T-helper 1 cell treated with Interleukin-12 subunit alpha and Interleukin-12 subunit beta and Interleukin-4 antibody, amounts not matched to agents 30 ng/mL and 1 ng/mL, for 36 hours (primary cell): ENCODE measurements at regions not wholly inside any gene's neighbourhood (a gene's known extent, or its start where the extent isn't known, plus 50 kb on each side); places are given as distances from the start of the nearest gene placed in this dataset.
"Not testable (repeated sequence)": the region's sequence is repeated elsewhere in the genome, so short reads cannot be mapped to it uniquely, and the experiment has no call there.

Experiments used
- intact Hi-C: fragments of 100-400 bp; cut with micrococcal nuclease; formaldehyde crosslinking; loops from one replicate; pipeline ENCODE4 v1.15.1; 2024

- intact Hi-C loops, result no loop called here
Measured at GRCh38 chr3:144810160-144810559, 838.5 kb downstream of the DIPK2A start.

DNA sequence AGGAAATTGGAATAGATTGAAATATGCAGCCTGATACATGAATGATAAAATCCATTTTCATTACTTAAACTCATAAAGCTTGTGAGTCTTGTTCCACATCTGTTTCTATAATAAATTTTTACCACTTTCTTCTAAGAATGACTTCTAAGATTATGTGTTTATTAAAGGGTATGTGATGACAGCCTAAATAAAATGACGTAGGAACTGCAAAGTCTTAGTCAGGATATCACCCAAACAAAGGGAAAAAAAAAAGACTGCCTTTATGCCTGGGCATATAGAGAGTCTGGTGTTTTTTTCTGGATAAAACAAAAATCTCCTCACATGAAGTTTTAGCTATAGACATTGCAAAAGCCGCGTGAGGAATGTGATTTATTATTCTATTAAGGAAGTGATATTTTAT, 844.0 kb downstream of the DIPK2A start:
- intact Hi-C loops, result no loop called here

DNA sequence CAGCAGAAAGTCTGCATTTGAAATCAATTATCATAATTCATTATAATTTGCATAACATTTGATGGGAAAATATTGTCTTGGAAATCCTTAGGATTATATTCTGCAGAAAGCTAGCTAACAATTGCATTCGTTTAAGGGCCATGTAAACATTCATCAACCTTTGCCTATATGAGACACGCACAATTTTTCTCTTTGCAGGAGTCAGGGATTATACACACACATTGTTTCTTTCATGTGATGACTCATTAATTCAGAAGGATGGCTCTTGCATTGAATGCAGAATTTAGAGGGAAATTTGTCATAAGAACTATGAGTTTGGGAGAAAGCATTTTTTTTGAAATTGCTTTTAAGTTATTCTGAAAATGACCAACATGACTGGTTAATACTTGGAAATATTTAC, 844.7 kb downstream of the DIPK2A start:
- intact Hi-C loops, result no loop called here

DNA sequence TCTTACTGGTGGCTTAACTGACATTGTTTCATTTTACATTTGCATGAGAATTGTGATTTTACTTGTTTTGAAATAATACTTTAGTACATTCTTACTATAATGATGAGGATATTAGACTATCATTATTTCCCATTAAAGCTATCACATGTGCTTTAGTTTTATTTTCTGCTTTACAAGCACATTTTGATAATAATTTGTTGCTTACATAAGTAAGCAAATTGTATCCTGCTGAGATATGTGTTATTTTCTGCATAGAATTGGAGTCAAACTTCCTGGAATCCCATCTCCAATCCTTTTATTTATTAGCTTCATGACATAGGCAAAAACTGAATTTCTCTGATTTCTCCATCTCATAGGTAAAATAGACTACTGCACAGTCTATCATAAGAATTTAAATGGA, 847.4 kb downstream of the DIPK2A start:
- intact Hi-C loops, result no loop called here

DNA sequence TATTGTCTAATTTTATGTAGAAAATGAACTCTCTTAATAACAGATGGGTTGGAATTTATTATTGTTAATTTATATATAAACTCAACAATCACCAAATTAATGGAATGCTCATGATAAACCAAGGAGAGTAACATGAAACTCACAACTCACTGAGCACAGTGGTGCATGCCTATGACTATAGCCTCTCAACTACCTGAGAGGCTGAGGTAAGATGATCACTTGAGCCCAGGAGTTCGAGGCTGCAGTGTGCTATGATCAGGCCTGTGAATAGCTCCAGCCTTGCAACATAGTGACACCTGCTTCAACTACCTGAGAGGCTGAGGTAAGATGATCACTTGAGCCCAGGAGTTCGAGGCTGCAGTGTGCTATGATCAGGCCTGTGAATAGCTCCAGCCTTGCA, 848.6 kb downstream of the DIPK2A start:
- intact Hi-C loops, result not testable (repeated sequence)

DNA sequence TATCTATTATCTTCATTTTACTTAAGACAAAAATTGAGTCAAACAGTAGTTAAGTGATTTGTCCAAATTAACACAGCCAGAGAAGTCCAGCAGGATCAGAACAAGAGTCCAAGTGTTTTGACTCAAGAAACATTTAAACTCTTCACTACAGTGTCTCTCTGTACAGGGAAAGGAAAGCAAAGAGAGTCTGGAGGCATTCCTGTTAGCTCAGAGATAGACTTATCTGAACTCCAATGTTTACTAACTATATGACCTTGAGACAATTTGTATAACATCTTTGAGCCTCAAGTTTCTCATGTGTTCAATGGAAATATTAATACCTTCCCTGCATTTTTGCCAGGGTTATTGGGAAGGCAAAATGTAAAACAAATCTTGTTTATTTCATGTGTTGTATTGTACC, 849.1 kb downstream of the DIPK2A start:
- intact Hi-C loops, result no loop called here

DNA sequence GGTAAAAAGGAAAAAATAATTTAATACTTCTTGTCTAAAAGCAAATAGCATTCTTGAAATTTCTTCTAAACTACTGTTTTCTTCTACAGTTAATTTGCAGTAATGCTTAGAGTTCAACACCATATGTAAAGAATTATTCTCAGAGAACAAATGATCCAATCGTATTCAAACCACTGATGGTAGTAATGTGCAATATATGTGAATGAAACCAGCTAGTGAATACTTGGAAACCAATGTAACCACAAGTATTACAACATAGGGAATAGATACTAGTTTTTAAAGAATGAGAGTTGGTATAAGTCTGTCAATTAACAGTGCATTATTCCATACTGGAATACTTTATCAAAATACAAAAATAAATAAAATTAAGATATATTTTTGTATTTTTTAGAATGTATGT, 850.0 kb downstream of the DIPK2A start:
- intact Hi-C loops, result no loop called here

DNA sequence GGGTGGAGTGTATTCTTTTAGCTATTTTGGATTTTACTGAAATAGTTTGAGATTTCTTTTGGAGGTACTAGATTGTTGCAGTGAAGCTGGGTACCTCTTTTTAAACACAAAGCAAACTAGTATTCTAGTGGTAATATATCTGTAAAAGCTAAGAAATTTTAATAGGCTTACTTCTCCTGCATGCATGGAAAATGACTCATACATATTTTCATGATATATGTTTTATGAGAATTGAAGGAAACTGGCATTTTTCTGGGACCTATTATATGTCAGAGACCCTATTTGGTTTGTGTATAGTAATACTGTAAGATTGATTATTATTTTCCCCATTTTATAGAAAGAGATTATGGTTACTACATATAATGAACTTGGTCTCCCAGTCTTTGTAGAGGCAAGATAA, 851.0 kb downstream of the DIPK2A start:
- intact Hi-C loops, result no loop called here

DNA sequence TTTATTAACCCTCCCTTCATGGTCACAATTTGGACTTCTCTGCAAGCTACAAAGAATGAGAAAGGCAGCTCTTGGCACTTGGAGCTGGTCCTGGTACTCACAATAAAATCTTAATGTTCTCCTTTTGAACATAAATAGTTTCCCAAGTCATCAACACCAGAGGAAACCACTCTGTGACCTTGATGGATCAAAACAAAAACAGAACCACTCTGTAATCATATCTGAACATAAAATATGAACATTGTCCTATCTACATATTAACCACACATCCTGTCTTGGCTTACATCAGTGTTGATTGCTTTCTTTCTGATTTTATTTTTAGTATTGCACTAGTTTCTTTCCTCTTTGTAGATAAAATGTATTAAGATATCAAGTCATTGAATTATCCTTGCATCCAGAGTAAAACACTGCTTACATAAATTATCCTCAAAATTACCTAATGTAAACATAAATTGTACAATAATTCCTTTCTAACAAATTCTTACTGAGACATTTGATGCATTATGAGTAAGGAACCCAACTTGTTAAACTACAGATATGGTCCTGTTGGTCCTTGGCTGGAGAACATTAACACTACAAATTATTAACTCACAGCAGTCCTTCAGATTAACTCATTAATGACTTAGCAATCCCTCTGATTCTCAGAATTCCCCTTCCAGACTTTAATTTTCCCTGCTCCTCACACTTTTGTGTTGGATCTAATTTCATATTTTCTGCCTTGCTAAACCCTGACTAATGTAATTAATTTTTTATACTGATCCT, 860.5 kb downstream of the DIPK2A start:
- intact Hi-C loops, result no loop called here

DNA sequence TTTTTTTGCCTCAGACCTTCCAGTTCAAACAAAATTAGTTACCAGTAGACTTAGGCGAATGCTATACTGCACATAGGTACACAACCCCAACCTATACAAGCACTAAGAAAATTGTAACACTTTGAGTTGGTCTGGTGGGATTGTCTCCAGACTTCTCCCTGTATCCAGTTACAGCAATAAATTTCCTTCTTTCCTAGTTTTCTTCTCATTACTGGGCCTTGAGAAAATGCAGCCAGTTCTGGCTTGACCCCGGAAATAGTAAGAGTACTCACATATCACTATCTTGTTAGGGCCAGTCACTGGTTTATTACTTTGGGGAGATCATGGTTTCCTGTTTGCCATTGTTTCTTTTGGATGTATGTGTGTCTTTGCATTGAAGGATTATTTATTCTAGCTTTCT, 868.4 kb downstream of the DIPK2A start:
- intact Hi-C loops, result no loop called here

DNA sequence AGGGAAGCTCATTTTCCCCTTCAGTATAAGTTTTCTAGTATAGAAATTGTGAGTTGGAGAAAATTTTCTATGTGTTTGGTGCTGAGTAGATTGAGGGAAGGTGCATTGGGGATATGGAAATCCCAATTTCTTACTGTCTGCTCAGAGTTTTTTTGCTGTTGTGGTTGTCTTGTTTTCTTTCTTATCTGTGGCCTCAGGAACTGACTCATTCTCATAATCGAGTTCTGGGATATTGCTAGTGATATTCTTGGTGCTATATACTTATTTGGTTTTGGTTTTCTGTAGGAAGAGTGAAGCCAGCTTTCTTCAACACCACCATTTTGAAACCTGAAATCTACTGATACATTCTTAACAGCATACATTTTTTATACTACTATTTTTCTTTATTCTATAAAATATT, 869.2 kb downstream of the DIPK2A start:
- intact Hi-C loops, result no loop called here

DNA sequence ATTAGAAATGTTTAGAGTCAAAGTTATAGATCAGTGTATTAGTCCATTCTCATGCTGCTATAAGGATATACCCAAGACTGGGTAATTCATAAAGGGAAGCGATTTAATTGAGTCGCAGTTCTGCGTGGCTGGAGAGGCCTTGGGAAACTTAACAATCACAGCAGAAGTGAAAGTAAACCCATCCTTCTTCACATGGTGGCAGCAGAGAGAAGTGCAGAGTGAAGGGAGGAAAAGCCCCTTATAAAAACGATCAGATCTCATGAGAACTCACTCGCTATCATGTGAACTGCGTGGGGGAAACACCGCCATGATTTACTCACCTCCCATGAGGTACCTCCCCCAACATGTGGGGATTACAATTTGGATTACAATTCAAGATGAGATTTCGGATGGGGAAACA, 871.5 kb downstream of the DIPK2A start:
- intact Hi-C loops, result no loop called here

- intact Hi-C loops, result no loop called here
Measured at GRCh38 chr3:144852999-144853398, 881.4 kb downstream of the DIPK2A start.

DNA sequence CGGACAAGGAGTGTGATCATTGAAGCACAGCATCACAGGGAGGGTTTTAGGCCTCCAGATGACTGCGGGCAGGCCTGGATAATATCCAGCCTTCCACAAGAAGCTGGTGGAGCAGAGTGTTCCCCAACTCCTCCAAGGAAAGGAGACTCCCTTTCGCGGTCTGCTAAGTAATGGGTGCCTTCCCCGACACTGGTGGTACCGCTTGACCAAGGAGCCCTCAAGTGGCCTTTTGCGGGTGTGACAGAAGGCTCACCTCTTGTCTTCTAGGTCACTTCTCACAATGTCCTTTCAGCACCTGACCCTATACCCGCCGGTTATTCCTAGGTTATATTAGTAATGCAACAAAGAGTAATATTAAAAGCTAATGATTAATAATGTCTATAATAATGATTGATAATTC, 882.4 kb downstream of the DIPK2A start:
- intact Hi-C loops, result not testable (repeated sequence)

DNA sequence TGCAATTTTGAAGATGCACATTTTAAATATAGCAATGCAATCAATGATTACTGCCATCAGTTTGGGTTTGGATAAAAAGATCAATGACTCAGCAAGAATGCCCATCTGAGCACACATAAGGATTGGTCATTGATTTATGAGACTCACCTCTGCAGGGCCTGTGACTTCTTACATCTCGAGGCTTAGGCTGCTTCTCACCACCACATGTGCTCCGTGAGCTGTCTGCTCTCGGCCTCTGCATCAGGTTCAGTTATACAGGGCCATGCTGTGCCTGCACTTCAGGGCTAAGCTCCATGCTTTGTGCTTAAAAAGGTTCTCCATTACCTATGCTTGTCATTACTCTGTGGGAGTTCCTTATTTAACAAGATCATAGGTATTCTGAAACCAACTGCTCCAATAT, 887.5 kb downstream of the DIPK2A start:
- intact Hi-C loops, result no loop called here

GRCh38 chr3:144864646-144865045, 893.0 kb downstream of the DIPK2A start:
- intact Hi-C loops, result no loop called here

DNA sequence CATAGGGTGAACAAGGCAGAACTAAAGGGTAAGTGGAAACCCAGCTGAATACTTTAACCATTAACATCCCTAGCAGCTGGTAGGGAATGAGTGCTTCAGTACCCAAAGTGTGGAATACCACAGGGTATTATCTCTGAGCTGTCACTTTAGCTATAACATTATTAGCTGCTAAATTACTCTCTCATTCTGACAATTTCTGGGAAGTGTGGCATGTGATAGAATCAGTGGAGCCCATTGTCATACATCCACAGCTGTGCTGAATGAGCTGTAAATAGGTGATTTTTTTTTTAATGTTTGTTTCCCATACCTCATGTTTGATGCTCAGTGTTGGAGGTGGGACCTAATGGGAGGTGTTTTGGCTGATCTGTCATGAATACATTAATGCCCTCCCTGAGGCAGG, 894.3 kb downstream of the DIPK2A start:
- intact Hi-C loops, result no loop called here

GRCh38 chr3:144866476-144866875, 894.9 kb downstream of the DIPK2A start:
- intact Hi-C loops, result no loop called here

DNA sequence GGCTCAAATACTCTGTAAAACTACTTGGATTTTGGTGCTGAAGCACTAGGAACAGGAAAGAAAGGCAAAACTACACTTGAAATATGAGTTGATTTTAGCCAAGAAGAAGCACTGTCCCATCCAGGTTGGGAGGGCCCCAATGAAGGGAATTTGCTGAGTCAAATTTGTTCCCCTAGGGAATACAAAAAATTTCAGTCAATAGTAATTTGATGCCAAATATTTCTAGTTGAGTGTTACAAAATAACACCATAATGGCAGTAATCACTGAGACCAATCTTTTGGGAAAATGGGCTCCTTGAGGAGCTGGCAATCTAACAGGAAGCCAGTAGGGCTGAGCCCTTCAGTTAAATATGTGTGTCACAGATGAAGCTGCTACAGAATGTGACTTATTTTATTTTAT, 896.9 kb downstream of the DIPK2A start:
- intact Hi-C loops, result no loop called here

DNA sequence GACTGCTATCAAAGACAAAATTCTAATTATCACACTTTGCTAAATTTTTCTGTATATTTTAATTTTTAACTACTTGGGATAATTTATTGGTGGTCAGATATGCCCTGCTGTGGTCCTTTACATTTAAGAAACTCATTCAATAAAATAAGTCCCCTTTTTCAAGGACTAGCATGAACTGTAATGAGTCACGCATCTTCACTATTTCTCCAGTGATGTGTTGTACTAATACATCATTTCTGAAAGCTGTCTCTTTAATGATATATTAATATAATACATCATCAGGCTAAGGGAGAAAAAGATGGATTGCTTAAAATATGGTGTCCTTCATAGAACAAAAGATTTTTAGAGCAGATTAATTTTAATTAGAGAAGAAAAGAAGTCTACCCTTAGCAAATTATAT, 901.4 kb downstream of the DIPK2A start:
- intact Hi-C loops, result no loop called here

GRCh38 chr3:144875211-144875610, 903.6 kb downstream of the DIPK2A start:
- intact Hi-C loops, result no loop called here

DNA sequence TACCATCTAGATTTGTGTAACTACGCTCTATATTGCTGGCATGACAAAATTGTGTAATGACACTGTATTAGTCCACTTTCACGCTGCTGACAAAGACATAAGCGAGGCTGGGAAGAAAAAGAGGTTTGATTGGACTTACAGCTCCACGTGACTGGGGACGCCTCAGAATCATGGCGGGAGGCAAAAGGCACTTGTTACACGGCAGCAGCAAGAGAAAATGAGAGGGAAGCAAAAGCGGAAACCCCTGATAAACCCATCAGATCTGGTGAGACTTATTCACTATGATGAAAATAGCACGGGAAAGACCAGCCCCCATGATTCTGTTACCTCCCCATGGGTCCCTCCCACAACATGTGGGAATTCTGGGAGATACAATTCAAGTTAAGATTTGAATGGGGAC, 905.7 kb downstream of the DIPK2A start:
- intact Hi-C loops, result no loop called here

GRCh38 chr3:144879701-144880100, 908.1 kb downstream of the DIPK2A start:
- intact Hi-C loops, result no loop called here

DNA sequence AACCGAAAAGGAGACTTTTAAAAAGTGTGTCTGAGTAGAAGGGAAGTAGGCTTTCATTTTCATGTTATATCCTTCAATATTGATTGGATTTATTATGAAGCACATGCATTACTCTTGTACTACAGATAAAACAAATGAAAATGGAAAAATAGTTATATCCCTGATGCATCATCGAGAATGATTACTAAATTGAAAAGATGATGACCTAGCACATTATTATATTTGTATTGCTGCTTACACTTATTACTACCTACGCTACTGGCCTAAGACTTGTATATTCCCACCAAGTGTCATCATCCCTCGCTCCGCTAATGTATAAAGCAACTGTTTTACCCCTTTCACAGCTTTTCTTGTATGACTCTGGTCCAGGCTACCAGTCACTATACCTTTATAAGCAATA, 922.4 kb downstream of the DIPK2A start:
- intact Hi-C loops, result no loop called here
